PFSK-1 (cell line): ENCODE measurements at regions not wholly inside any gene's neighbourhood (a gene's known extent, or its start where the extent isn't known, plus 50 kb on each side); places are given as distances from the start of the nearest gene placed in this dataset.

ENCODE experiments used
- FOXP2 ChIP-seq: optimal IDR thresholded peaks from 2 replicates; pipeline ENCODE3; 2011; ENCODE audit warnings: borderline replicate concordance, control low read depth, inconsistent platforms; ENCODE audit not compliant: insufficient read depth; ENCODE audit errors: extremely low read length, extremely low read depth
- POLR2AphosphoS5 ChIP-seq: IDR thresholded peaks from 2 replicates; pipeline ENCODE4 v1.6.1; 2012; ENCODE audit warnings: low read depth, mild to moderate bottlenecking, control low read depth, low read length, moderate library complexity
- REST ChIP-seq, 2 experiments: IDR thresholded peaks; 2 replicates each; pipeline versions ENCODE4 v1.6.1 to v1.8.0; 2011 to 2012; ENCODE audit warnings: low read depth in 2 of 2, low read length in 2 of 2, control low read depth in 1 of 2, inconsistent platforms in 1 of 2, mild to moderate bottlenecking in 1 of 2, moderate library complexity in 1 of 2; ENCODE audit not compliant: insufficient read depth in 1 of 2
- SIN3A ChIP-seq: IDR thresholded peaks from 2 replicates; pipeline ENCODE4 v1.6.1; 2012; ENCODE audit warnings: mild to moderate bottlenecking, low read length, moderate library complexity, borderline replicate concordance; ENCODE audit not compliant: insufficient read depth
- TAF1 ChIP-seq: IDR thresholded peaks from 2 replicates; pipeline ENCODE4 v1.6.1; 2012; ENCODE audit warnings: low read length, control low read depth, borderline replicate concordance; ENCODE audit not compliant: insufficient read depth

DNA sequence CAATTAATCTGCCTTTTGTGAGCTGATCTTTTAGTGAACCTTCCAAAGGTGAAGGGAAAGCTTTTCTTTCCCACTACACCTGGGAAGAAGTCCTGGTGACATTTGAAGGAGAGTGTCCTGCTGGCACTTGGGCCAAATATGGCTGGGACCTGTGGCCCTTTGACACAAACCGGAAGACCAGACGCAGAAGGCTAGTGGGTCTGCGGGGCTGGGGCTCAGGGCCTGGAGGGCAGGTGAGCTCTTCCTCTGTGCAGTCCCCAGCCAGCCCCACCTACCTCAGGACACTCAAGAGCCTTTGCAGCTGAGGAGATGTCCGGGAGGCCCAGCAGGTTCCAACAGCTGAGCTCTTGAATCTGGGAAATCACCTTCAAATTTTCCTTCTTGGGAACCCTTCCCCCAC lies 138.0 kb upstream of the THY1 start:
- TF ChIP-seq FOXP2 = no peak
- TF ChIP-seq SIN3A = no peak
- TF ChIP-seq TAF1 = no peak
- no peak for TF ChIP-seq POLR2AphosphoS5
- no peak for TF ChIP-seq REST (IDR thresholded peaks at IDR 0.05; ENCODE audit: insufficient read depth in 1 of 2, low read depth in 2 of 2, low read length in 2 of 2)

DNA sequence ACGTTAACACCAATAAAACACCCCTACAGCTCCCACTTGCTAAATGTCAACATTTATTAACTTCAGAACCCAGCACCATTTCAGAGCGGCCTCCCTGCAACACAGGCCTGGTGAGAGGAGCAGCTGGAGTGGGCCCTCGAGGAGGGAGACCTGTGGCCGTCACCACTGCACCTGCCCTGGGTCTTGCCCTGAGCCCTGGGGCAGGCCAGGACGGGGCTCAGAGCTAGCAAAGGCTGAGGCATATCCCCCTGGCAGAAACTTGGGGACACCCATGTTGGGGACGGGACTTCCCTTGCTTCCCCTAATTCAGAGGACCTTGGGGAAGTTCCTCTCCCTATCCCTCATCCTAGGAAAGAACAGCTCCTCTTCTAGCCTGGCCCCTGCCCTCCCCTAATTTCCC lies 137.3 kb upstream of the THY1 start:
- TF ChIP-seq FOXP2 (no peak), REST (IDR thresholded peaks at IDR 0.05; ENCODE audit: insufficient read depth in 1 of 2, low read depth in 2 of 2, low read length in 2 of 2) (no peak), POLR2AphosphoS5 (no peak), TAF1 (no peak)

DNA sequence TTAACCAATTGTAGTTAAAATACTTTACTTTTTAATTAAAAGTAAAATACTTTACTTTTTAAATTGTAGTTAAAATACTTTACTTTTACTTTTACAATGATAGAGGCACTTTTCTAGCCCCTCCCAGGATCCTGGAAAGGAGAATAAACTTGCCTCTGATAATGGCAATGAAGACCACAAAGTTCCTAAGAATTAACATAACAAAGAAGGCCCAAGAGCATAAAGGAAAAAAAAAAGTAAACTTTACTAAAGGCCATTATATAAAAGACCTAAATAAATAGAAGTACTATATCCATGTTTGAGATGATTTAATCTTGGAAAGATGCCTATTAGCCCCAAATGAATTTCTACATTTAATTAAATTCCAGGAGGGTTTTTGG lies 129.1 kb upstream of the THY1 start:
- no peak for TF ChIP-seq TAF1

DNA sequence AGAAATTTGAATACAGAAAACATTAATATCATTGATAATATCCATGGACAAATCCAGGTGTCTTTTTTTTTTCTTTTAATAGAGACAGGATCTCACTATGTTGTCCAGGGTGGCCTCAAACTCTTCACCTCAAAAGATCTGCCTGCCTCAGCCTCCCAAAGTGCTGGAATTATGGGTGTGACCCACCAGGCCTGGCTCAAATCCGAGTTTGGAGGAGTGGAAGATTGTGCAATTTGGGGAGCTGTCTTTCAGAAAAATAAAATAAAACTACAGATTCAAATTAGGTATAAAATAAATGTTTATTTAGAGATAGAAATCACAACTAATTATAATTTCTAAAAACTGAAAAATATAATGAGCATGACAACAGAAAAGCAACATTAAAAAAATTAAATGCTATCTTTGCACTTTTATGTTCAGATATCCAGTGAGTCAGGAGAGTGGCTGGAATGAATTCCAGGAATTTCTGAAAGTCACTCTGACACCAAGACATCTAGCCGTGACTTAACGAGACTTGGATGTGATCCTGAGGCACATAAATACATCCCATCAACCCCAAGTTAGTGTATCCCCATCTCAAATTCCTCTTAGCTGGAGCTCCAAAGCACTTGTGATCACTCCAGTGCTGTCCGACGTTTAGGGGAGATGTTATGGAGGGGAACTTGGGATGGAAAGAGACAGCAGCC lies 128.6 kb upstream of the THY1 start:
- TF ChIP-seq REST (IDR thresholded peaks at IDR 0.05; ENCODE audit: insufficient read depth in 1 of 2, low read depth in 2 of 2, low read length in 2 of 2) (no peak), POLR2AphosphoS5 (no peak), SIN3A (no peak), FOXP2 (no peak), TAF1 (no peak)

DNA sequence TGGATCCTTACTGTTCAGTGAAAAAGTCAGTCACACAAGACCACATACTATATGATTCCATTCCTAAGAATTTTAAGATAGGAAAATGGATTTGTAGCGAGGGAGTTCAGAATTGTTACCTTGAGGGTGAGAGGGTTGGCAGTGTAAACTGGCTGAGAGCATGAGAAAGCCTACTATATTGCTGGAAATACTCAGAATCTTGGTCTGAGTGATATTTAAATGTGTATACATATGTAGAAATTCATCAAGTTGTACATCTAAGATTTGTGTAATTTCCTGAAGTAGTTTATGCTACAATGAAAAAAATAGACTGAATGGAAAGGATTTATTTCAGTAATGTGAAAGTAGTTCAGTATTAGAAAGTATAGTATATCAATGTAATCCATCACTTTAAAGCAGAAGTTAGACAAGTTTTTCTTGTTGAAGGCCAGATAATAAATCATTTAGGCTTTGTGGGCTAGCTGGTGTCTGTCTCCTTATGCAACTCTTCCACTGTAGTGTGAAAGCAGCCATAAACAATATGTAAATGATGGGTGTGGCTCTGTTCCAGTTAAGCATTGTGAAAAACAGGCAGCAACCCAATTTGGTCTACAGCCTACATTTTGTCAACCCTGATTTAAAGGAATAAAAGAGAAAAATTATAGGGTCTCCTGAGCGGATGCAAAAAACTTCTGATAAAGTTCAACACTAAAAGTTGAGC lies 127.2 kb upstream of the THY1 start:
- no peak for TF ChIP-seq REST (IDR thresholded peaks at IDR 0.05; ENCODE audit: insufficient read depth in 1 of 2, low read depth in 2 of 2, low read length in 2 of 2)
- TF ChIP-seq TAF1 = no peak
